CD14-positive monocyte (primary cell): ENCODE measurements at regions not wholly inside any gene's neighbourhood (a gene's known extent, or its start where the extent isn't known, plus 50 kb on each side); places are given as distances from the start of the nearest gene placed in this dataset.

Experiments
- DNase-seq, 3 donors: peaks; one replicate each; pipeline ENCODE4 v3.0.0-alpha.2; 2011 to 2022
- H2AFZ ChIP-seq: 2 replicates; pipeline ENCODE4 v1.6.0; 2012; ENCODE audit warnings: mild to moderate bottlenecking, low read depth, low read length, inconsistent platforms; ENCODE audit not compliant: insufficient read depth, poor library complexity, severe bottlenecking
- H3K27ac ChIP-seq, 2 donors: 1 replicate in 1 of 2; 2 replicates in 1 of 2; pipeline ENCODE4 v1.5.1; 2012 to 2013; ENCODE audit warnings: low read length in 2 of 2, control low read depth in 1 of 2, inconsistent platforms in 1 of 2, low read depth in 1 of 2, mild to moderate bottlenecking in 1 of 2
- H3K27me3 ChIP-seq, 2 donors: one replicate each; pipeline versions ENCODE4 v1.6.0 to v1.6.1; 2011 to 2013; ENCODE audit warnings: low read length in 2 of 2; ENCODE audit not compliant: control insufficient read depth in 2 of 2, insufficient read depth in 2 of 2
- H3K36me3 ChIP-seq, 2 donors: replicated peaks in 1 of 2; 1 replicate in 1 of 2; 2 replicates in 1 of 2; pipeline versions ENCODE4 v1.5.1 to v1.6.1; 2012 to 2013; ENCODE audit warnings: low read length in 2 of 2, control low read depth in 1 of 2, inconsistent platforms in 1 of 2, mild to moderate bottlenecking in 1 of 2; ENCODE audit not compliant: insufficient read depth in 2 of 2, control insufficient read depth in 1 of 2
- H3K4me1 ChIP-seq, 2 donors: 1 replicate in 1 of 2; 2 replicates in 1 of 2; pipeline versions ENCODE4 v1.5.1 to v1.6.1; 2012 to 2013; ENCODE audit warnings: low read length in 2 of 2, control low read depth in 1 of 2, inconsistent platforms in 1 of 2, mild to moderate bottlenecking in 1 of 2, moderate library complexity in 1 of 2; ENCODE audit not compliant: insufficient read depth in 2 of 2, control insufficient read depth in 1 of 2
- H3K4me2 ChIP-seq: replicated peaks from 2 replicates; pipeline ENCODE3; 2012; ENCODE audit warnings: low read length, moderate library complexity, mild to moderate bottlenecking; ENCODE audit not compliant: poor library complexity, severe bottlenecking; ENCODE audit errors: extremely low read depth
- H3K4me3 ChIP-seq, 3 experiments: fragments of 200-600 bp in 1 of 3; sonication (generic) in 1 of 3; replicated peaks in 1 of 3; 1 replicate in 2 of 3; 2 replicates in 1 of 3; pipeline ENCODE4 v1.5.1; 2011 to 2013; ENCODE audit warnings: low read length in 3 of 3, mild to moderate bottlenecking in 3 of 3, control low read depth in 2 of 3, low read depth in 2 of 3, inconsistent platforms in 1 of 3, moderate library complexity in 1 of 3
- H3K79me2 ChIP-seq: 2 replicates; pipeline ENCODE4 v1.6.0; 2012; ENCODE audit warnings: mild to moderate bottlenecking, control low read depth, inconsistent platforms, low read length, moderate library complexity; ENCODE audit not compliant: insufficient read depth
- H3K9ac ChIP-seq: 2 replicates; pipeline ENCODE4 v1.6.0; 2017; ENCODE audit warnings: low read length, mild to moderate bottlenecking; ENCODE audit not compliant: insufficient read depth, poor library complexity, severe bottlenecking
- H3K9me3 ChIP-seq, 2 donors: replicated peaks in 1 of 2; 1 replicate in 1 of 2; 2 replicates in 1 of 2; pipeline versions ENCODE4 v1.5.1 to v1.6.1; 2012 to 2013; ENCODE audit warnings: low read length in 2 of 2, control low read depth in 1 of 2; ENCODE audit not compliant: control insufficient read depth in 1 of 2, insufficient read depth in 1 of 2
- H4K20me1 ChIP-seq: 2 replicates; pipeline ENCODE4 v1.6.0; 2012; ENCODE audit warnings: mild to moderate bottlenecking, low read length, control low read depth, moderate library complexity; ENCODE audit not compliant: insufficient read depth
- H3K27ac Mint-ChIP-seq, 7 donors: one replicate each; pipeline ENCODE4 v1.8.0; 2020; ENCODE audit warnings: mild to moderate bottlenecking in 7 of 7, mixed read lengths in 7 of 7, moderate library complexity in 6 of 7, inconsistent platforms in 2 of 7
- H3K27me3 Mint-ChIP-seq, 3 donors: one replicate each; pipeline ENCODE4 v1.8.0; 2021 to 2022; ENCODE audit warnings: low read depth in 3 of 3, mild to moderate bottlenecking in 3 of 3, mixed read lengths in 3 of 3, moderate library complexity in 3 of 3, inconsistent platforms in 1 of 3
- H3K36me3 Mint-ChIP-seq, 2 donors: one replicate each; pipeline ENCODE4 v1.8.0; 2020; ENCODE audit warnings: mixed read lengths in 2 of 2, inconsistent platforms in 1 of 2, mild to moderate bottlenecking in 1 of 2
- H3K4me1 Mint-ChIP-seq: one replicate; pipeline ENCODE4 v1.8.0; 2020; ENCODE audit warnings: mild to moderate bottlenecking, mixed read lengths
- H3K4me3 Mint-ChIP-seq, 2 donors: one replicate each; pipeline ENCODE4 v1.8.0; 2020; ENCODE audit warnings: mild to moderate bottlenecking in 2 of 2, mixed read lengths in 2 of 2, moderate library complexity in 1 of 2
- H3K9me3 Mint-ChIP-seq, 7 donors: one replicate each; pipeline ENCODE4 v1.8.0; 2020 to 2022; ENCODE audit warnings: mixed read lengths in 7 of 7, mild to moderate bottlenecking in 6 of 7, moderate library complexity in 6 of 7, inconsistent platforms in 2 of 7
- WGBS: methylation state at CpG from one replicate; pipeline ENCODE4 v1.1.5; 2013; ENCODE audit warnings: missing lambda C conversion rate; ENCODE audit not compliant: insufficient coverage; 5-methylcytosine and 5-hydroxymethylcytosine counted together
- intact Hi-C, 2 donors: fragments of 100-400 bp; cut with micrococcal nuclease; formaldehyde crosslinking; loops; one replicate each; pipeline versions ENCODE4 v1.15.0 to v1.15.1; 2023
- TF ChIP-seq, protein P1 (sequence below): fragments of 200-600 bp; IDR thresholded peaks from one replicate; pipeline ENCODE4 v1.8.0; 2022; ENCODE audit warnings: antibody characterized with exemption, mild to moderate bottlenecking

DNA sequence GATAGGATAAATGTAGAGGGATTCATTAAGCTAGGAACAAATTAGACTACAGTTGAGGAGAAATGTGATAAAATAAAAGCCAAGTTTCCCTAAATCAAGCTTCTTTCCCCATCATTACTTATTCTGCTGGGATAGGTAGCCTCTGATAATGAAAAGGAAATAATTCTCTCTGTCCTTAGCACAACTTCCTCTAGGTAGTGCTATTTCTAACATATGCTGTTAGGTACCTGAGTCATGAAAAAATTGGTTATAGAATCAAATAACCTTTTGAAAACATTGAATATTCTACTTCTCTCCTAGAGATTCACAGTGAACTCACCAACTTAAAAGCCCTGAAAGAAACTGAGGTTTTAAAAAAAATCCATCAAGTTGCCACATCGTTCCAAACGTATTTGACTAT lies 1793.1 kb downstream of the EFNA5 start:
- DNase-seq: no peak
- H3K27ac Mint-ChIP-seq: no peak overlapping the region
- intact Hi-C loops: no loop called here
- 90% methylated on average over 2 of the region's 2 CpGs for WGBS
- Histone ChIP-seq H3K9ac (no peak overlapping the region), H3K36me3 (no peaks in the 10 kb centered on the region), H3K27ac (no peak overlapping the region), H3K79me2 (no peaks in the 10 kb centered on the region), H4K20me1 (no peaks in the 10 kb centered on the region), H3K4me3 (no peak overlapping the region), H3K4me2 (no peak overlapping the region), H2AFZ (no peak overlapping the region), H3K4me1 (no peaks in the 10 kb centered on the region), H3K9me3 (peaks cover 0 to 4% of the 10 kb centered on the region in 2 donors), H3K27me3 (no peaks in the 10 kb centered on the region)
- no peaks in the 10 kb centered on the region for H3K4me1 Mint-ChIP-seq
- no peaks in the 10 kb centered on the region for H3K27me3 Mint-ChIP-seq
- TF ChIP-seq, protein P1, sequence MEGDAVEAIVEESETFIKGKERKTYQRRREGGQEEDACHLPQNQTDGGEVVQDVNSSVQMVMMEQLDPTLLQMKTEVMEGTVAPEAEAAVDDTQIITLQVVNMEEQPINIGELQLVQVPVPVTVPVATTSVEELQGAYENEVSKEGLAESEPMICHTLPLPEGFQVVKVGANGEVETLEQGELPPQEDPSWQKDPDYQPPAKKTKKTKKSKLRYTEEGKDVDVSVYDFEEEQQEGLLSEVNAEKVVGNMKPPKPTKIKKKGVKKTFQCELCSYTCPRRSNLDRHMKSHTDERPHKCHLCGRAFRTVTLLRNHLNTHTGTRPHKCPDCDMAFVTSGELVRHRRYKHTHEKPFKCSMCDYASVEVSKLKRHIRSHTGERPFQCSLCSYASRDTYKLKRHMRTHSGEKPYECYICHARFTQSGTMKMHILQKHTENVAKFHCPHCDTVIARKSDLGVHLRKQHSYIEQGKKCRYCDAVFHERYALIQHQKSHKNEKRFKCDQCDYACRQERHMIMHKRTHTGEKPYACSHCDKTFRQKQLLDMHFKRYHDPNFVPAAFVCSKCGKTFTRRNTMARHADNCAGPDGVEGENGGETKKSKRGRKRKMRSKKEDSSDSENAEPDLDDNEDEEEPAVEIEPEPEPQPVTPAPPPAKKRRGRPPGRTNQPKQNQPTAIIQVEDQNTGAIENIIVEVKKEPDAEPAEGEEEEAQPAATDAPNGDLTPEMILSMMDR: no peak
- peaks cover 0 to 5% (median 0%) of the 10 kb centered on the region in 7 donors for H3K9me3 Mint-ChIP-seq
- no peaks in the 10 kb centered on the region for H3K36me3 Mint-ChIP-seq
- no peak overlapping the region for H3K4me3 Mint-ChIP-seq

DNA sequence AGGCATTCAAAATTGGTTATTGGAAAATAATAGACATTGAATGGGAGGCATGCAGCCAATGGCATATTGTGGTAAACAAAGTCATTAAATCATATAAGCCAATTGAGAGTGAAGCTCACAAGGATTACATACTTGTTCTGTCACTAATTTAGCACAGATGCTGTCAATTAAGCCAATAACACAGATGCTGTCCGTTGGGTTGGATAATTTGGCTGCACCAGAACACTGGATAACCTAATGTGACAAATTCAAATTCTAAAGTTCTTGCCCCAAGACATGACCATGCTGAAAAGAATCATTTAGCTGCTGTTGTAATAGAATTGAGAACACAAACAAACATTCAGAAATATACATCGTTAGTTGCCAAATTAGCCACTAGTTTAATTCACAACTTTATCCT lies 1796.4 kb downstream of the EFNA5 start:
- Mint-ChIP-seq H3K27me3 (no peaks in the 10 kb centered on the region), H3K27ac (no peak overlapping the region), H3K36me3 (no peaks in the 10 kb centered on the region), H3K4me1 (no peaks in the 10 kb centered on the region), H3K4me3 (no peak overlapping the region), H3K9me3 (peaks cover 0 to 5% (median 1%) of the 10 kb centered on the region in 7 donors)
- no CpG with 5 or more reads among the region's 2 CpGs for WGBS
- Histone ChIP-seq H3K9me3 (peaks cover 2 to 4% of the 10 kb centered on the region in 2 donors), H3K4me1 (no peaks in the 10 kb centered on the region), H3K4me2 (no peak overlapping the region), H3K27me3 (no peaks in the 10 kb centered on the region), H3K36me3 (no peaks in the 10 kb centered on the region), H4K20me1 (no peaks in the 10 kb centered on the region), H3K9ac (no peak overlapping the region), H3K4me3 (no peak overlapping the region), H2AFZ (no peak overlapping the region), H3K27ac (no peak overlapping the region), H3K79me2 (no peaks in the 10 kb centered on the region)
- no peak for DNase-seq
- TF ChIP-seq, protein P1: no peak
- intact Hi-C loops: no loop called here
